GM19467 (cell line): ENCODE measurements at regions not wholly inside any gene's neighbourhood (a gene's known extent, or its start where the extent isn't known, plus 50 kb on each side); places are given as distances from the start of the nearest gene placed in this dataset.

Experiments
- ATAC-seq: cut with Tn5 transposase; IDR thresholded peaks from one replicate; pipeline ENCODE4 v1.9.1; 2021; ENCODE audit warnings: mild to moderate bottlenecking, moderate library complexity; ENCODE audit not compliant: unreplicated experiment

DNA sequence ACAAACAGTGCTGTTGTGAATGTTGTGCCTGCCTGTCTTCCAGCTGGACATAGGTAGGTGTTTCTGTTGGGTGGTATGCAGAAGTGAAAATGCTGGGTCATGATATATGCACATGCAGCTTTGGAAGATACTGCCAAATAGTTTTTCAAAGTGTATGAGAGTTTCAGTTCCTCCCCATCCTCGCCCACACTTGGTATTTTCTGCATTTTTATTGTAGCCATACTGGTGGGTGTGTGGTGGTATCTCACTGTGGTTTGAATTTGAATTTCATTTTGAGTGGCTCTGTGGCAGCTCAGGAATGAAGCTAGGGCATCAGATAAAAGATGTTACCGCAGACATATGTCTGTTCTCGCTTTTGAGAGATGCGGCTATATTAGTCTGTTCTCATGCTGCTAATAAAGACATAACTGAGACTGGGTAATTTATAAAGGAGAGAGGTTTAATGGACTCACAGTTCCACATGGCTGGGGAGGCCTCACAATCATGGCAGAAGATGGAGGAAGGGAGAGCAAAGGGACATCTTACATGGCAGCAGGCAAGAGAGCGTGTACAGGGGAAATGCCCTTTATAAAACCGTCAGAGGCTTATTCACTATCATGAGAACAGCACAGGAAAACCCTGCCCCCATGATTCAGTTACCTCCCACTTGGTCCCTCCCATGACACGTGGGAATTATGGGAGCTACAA, 183.1 kb downstream of the CAND1 start:
- ATAC-seq, result peak; percentile 65

- no peak for ATAC-seq
Observed at GRCh38 chr12:67453191-67453590, 184.0 kb downstream of the CAND1 start.

DNA sequence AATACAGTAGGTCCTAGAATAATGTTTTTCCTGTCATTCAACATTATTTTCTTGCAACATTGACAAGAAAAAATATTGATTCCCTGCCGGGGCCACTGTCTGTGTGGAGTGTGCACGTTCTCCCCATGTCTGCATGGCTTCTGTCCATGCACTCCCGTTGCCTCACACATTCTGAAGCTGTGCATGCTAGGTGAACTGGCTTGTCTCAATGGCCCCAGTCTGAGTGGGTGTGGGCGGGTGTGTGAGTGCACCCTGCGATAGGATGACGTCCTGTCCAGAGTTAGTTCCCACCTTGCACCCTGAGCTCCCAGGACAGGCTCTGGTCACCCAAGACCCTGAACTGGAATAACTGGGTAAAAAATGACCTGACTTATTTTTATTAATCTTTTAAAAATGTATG, 186.1 kb downstream of the CAND1 start:
- no peak for ATAC-seq

DNA sequence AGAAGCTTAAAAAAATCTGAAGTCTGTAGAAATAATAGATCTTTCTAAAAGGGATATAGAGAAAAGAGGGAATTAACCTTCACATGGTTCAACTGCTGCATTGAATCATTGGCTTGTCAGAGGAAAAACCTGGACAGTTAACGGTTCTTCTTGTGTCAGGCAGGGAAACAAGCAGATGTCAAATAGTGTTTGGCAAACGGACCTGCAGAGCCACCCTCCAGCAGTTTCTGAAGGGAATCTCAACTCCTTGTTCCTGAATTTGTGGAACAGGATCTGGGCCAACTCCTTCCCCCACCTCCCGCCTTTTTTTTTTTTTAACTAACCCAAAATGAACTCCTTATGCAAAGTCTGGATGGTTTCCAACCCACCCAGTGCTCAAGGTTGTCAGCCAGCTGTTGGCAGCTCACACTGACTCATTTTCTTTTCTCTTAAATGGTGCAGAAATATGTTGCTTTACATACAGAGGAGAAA, 187.3 kb downstream of the CAND1 start:
- ATAC-seq, result no peak

DNA sequence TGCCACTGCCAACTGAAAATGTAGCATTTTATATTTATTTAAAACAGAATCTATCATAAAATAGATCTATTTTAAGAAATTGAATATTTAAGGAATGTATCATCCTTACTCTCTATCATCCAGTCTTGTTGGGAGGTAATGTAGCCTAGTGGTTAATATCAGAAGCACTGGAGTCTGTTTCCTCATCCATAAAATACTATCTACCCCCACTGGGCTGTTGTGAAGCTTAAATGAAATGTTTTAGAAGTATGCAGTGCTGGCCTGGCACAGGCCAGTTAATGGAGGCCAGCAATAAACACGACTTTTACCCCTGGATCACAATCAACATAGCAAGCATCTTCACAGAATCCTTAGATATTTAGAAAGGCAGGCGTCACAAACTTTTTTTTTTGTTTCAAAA, 188.0 kb downstream of the CAND1 start:
- no peak for ATAC-seq

DNA sequence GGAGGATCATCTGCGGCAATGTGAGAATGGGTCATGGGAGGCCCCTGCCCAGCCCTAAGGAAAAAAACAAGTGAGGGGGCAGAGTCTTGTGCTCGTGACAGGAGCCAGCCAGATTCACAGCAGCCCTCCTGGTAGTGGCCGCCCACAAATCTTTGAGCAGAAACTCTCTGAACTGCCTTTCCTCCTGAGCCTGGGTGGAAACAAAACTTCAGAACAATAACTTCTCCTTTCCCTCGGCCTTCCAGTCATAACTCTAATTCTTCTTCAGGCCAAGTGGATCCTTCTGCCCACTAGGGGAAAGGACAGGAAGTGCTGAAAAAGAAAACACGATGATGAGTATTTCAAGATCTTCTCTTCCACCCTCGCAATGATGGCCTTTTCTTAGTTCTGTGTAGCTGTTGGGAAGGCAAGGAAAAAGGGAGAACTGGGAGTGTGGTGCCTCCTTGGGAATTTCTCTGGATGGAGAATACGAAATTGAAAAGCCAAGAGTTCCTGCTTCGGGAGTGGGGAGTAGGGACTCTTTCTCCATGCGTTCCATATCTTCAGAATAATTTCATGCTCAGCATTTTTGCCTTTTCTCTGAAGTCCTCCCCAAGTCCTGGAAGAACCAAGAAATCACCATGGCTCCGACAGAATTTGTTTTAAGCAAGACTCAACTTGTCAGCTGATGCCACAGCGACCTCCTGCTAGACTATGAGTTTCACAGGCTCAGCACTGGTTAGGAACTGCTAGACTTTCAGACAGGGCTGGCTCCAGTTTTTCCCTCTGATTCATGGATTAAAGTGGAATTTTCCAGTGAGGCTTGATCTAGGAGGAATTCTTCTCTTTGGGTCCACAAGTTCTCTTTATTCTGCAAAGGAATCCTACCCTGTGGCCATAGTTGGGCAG, 188.9 kb downstream of the CAND1 start:
- no peak for ATAC-seq

- ATAC-seq, result no peak
Observed at GRCh38 chr12:67459173-67459572, 189.4 kb upstream of the DYRK2 start.

GRCh38 chr12:67459578-67459977, 189.0 kb upstream of the DYRK2 start:
- ATAC-seq, result no peak

DNA sequence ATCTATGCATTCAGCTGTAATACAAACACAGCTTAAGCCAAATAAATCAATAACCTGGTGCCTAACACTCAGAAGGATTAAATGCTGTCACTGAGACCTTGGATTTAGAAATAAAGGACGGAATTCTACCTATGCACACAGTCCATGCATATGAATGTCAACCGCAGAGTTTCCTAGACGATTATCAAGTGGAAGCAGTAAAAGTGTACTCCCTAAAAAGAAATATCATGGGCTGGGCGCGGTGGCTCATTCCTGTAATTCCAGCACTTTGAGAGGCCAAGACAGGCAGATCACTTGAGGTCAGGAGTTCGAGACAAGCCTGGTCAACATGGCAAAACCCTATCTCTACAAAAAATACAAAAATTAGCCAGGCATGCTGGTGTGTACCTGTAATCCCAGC, 188.2 kb upstream of the DYRK2 start:
- no peak for ATAC-seq

GRCh38 chr12:67468549-67469245, 179.8 kb upstream of the DYRK2 start:
- ATAC-seq, result no peak

- no peak for ATAC-seq
Observed at GRCh38 chr12:67469666-67470065, 178.9 kb upstream of the DYRK2 start.

GRCh38 chr12:67471810-67472209, 176.7 kb upstream of the DYRK2 start:
- no peak for ATAC-seq

- no peak for ATAC-seq
Observed at GRCh38 chr12:67472539-67472938, 176.0 kb upstream of the DYRK2 start.

DNA sequence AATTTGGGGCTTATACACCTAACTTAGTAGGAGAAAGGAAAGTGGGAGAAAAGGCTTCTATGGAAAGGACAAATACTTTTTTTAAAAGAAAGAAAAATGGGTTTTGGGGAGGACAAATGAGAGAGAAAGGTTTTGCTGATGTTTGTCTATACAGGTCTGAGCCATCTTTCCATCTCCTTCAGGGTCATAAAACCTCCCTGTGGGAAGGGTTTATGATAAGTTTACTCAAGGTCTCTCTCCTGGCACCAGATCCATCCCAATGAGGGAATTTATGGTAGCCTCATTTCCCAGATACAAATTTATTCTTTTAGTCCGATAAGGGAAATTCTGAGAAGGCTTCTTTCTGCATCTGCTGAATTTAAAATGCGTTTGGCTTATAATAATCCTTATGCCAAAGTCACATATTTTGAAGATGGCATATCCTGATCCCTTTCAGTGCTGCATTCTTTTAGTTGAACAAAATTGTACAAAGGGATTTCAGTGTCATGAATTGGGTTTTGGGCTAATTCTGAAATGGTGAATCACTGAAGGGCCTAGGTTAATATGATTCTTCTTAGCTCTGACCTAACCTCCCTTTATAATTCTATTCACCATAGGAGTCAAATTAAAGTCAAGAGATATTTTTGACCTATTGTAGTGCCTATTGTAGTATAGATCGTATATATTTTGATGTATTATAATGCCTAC, 173.5 kb upstream of the DYRK2 start:
- no peak for ATAC-seq

DNA sequence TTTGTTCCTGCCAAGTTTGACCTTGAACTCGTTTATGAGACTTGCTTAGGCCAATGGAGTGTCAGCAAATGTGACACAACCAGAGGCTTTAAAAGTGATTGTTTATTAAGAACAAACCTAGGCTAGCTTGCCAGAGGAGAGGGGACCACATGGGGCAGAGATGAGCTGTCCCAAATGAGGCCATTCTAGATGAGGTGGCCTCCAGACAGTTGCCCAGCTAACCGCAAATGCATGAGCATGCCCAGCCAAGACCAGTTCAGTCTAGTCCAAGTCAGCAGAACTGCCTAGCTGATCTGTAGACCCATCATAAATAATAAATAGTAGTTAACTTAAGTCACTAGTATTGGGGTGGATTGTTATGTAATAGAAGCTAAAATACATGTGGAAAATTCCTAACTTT, 172.8 kb upstream of the DYRK2 start:
- no peak for ATAC-seq

GRCh38 chr12:67477681-67478265, 170.8 kb upstream of the DYRK2 start:
- ATAC-seq, result no peak

- peak; percentile 52 for ATAC-seq
Observed at GRCh38 chr12:67482751-67483661, 165.5 kb upstream of the DYRK2 start.

DNA sequence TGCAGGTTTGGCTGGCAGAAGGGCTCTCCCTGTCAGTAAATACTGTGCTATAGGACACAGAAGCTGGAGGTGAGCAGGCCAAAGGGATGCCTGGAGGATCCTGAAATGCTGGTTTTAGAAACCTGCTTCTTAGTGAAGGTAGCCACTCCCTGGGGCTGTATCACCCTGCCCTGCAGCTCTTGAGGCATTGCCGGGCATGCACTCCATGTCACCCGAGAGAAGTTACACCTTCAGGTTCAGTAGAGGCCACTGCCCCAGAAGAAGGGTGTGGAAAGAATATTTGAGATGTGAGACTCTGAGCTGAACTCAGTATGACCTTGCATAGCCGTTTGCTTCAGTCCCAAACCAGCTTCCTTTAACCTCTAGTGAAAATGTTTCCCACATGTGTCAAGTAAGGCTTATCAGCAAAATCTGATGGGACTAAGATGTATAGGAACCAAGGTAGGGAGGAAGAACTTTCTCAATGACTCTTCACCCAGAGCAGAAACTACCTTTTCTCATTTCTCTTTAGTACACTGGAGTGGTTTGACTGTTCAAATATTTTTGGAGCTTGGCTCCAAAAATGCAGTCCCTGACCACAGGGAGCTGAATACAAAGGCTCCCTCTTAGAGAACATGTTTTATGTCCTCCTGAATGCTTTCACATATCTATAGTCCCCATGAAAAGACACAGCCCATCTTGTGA, 164.5 kb upstream of the DYRK2 start:
- no peak for ATAC-seq
